ENCODE measurements at regions not wholly inside any gene's neighbourhood (a gene's known extent, or its start where the extent isn't known, plus 50 kb on each side); places are given as distances from the start of the nearest gene placed in this dataset.

- H3K4me1 Mint-ChIP-seq: no peaks in the 10 kb centered on the region
- POLR2A ChIA-PET: no interaction called here
- no peak overlapping the region for H3K4me3 Mint-ChIP-seq
- CTCF ChIA-PET: no interaction called here
- H3K9me3 Mint-ChIP-seq: no peaks in the 10 kb centered on the region
- no peaks in the 10 kb centered on the region for H3K36me3 Mint-ChIP-seq (ENCODE audit: low read depth)
- H3K27ac Mint-ChIP-seq: no peak overlapping the region
- DNase-seq: no peak
- H3K27me3 Mint-ChIP-seq: peaks cover 13% of the 10 kb centered on the region
Measured at GRCh38 chr3:182621435-182622240, 171.7 kb upstream of the ATP11B start.

- peaks cover 13% of the 10 kb centered on the region for H3K27me3 Mint-ChIP-seq
- ChIA-PET POLR2A (no interaction called here), CTCF (no interaction called here)
- H3K36me3 Mint-ChIP-seq (ENCODE audit: low read depth): no peaks in the 10 kb centered on the region
- no peaks in the 10 kb centered on the region for H3K9me3 Mint-ChIP-seq
- no peak for DNase-seq
- no peaks in the 10 kb centered on the region for H3K4me1 Mint-ChIP-seq
- no peak overlapping the region for H3K27ac Mint-ChIP-seq
- no peak overlapping the region for H3K4me3 Mint-ChIP-seq
Measured at GRCh38 chr3:182622241-182622545, 171.1 kb upstream of the ATP11B start.

- Mint-ChIP-seq H3K36me3 (ENCODE audit: low read depth) (no peaks in the 10 kb centered on the region), H3K4me3 (no peak overlapping the region), H3K9me3 (no peaks in the 10 kb centered on the region), H3K27ac (no peak overlapping the region), H3K4me1 (no peaks in the 10 kb centered on the region), H3K27me3 (peaks cover 8% of the 10 kb centered on the region)
- CTCF ChIA-PET: interaction anchor here (1.1 kb wide), 1 partner anchor 10 kb away, joined by 3 read pairs; no protein-coding TSS in a partner anchor
- no peak for DNase-seq
- POLR2A ChIA-PET: no interaction called here
Measured at GRCh38 chr3:182626484-182627467, 166.5 kb upstream of the ATP11B start.

- Mint-ChIP-seq H3K9me3 (no peaks in the 10 kb centered on the region), H3K27ac (no peak overlapping the region), H3K4me1 (no peaks in the 10 kb centered on the region), H3K27me3 (peaks cover 8% of the 10 kb centered on the region), H3K4me3 (no peak overlapping the region), H3K36me3 (ENCODE audit: low read depth) (no peaks in the 10 kb centered on the region)
- no peak for DNase-seq
- ChIA-PET POLR2A (no interaction called here), CTCF (no interaction called here)
Measured at GRCh38 chr3:182628531-182628930, 164.8 kb upstream of the ATP11B start.

- ChIA-PET POLR2A (no interaction called here), CTCF (interaction anchor here (0.5 kb wide), 1 partner anchor 1877 kb away, joined by 3 read pairs; no protein-coding TSS in a partner anchor)
- H3K27ac Mint-ChIP-seq: no peak overlapping the region
- DNase-seq: no peak
- H3K4me3 Mint-ChIP-seq: no peak overlapping the region
- no peaks in the 10 kb centered on the region for H3K4me1 Mint-ChIP-seq
- no peaks in the 10 kb centered on the region for H3K9me3 Mint-ChIP-seq
- H3K27me3 Mint-ChIP-seq: peaks cover 8% of the 10 kb centered on the region
- H3K36me3 Mint-ChIP-seq (ENCODE audit: low read depth): no peaks in the 10 kb centered on the region
Measured at GRCh38 chr3:182629521-182629920, 163.8 kb upstream of the ATP11B start.

- POLR2A ChIA-PET: no interaction called here
- no peak overlapping the region for H3K27ac Mint-ChIP-seq
- H3K36me3 Mint-ChIP-seq (ENCODE audit: low read depth): no peaks in the 10 kb centered on the region
- H3K4me1 Mint-ChIP-seq: no peaks in the 10 kb centered on the region
- H3K9me3 Mint-ChIP-seq: no peaks in the 10 kb centered on the region
- CTCF ChIA-PET: no interaction called here
- no peak overlapping the region for H3K4me3 Mint-ChIP-seq
- peaks cover 9% of the 10 kb centered on the region for H3K27me3 Mint-ChIP-seq
- no peak for DNase-seq
Measured at GRCh38 chr3:182631183-182632076, 161.9 kb upstream of the ATP11B start.

GRCh38 chr3:182632077-182632393 is 161.3 kb upstream of the ATP11B start:
- no peaks in the 10 kb centered on the region for H3K36me3 Mint-ChIP-seq (ENCODE audit: low read depth)
- POLR2A ChIA-PET: no interaction called here
- H3K4me1 Mint-ChIP-seq: no peaks in the 10 kb centered on the region
- H3K9me3 Mint-ChIP-seq: no peaks in the 10 kb centered on the region
- CTCF ChIA-PET: no interaction called here
- no peak overlapping the region for H3K4me3 Mint-ChIP-seq
- DNase-seq: no peak
- H3K27me3 Mint-ChIP-seq: peaks cover 10% of the 10 kb centered on the region
- no peak overlapping the region for H3K27ac Mint-ChIP-seq

- DNase-seq: no peak
- no peak overlapping the region for H3K4me3 Mint-ChIP-seq
- CTCF ChIA-PET: no interaction called here
- H3K27me3 Mint-ChIP-seq: peaks cover 10% of the 10 kb centered on the region
- no peaks in the 10 kb centered on the region for H3K36me3 Mint-ChIP-seq (ENCODE audit: low read depth)
- H3K27ac Mint-ChIP-seq: no peak overlapping the region
- H3K9me3 Mint-ChIP-seq: no peaks in the 10 kb centered on the region
- POLR2A ChIA-PET: no interaction called here
- H3K4me1 Mint-ChIP-seq: no peaks in the 10 kb centered on the region
Measured at GRCh38 chr3:182633186-182633585, 160.1 kb upstream of the ATP11B start.

- DNase-seq: no peak
- H3K4me1 Mint-ChIP-seq: no peaks in the 10 kb centered on the region
- H3K27ac Mint-ChIP-seq: no peak overlapping the region
- ChIA-PET POLR2A (no interaction called here), CTCF (interaction anchor here (0.6 to 0.9 kb wide), 2 partner anchors 10 to 931 kb away, joined by 3 read pairs; no protein-coding TSS in a partner anchor)
- no peak overlapping the region for H3K4me3 Mint-ChIP-seq
- no peaks in the 10 kb centered on the region for H3K36me3 Mint-ChIP-seq (ENCODE audit: low read depth)
- peaks cover 8% of the 10 kb centered on the region for H3K27me3 Mint-ChIP-seq
- H3K9me3 Mint-ChIP-seq: no peaks in the 10 kb centered on the region
Measured at GRCh38 chr3:182636646-182637045, 156.7 kb upstream of the ATP11B start.

GRCh38 chr3:182637350-182638110 is 155.8 kb upstream of the ATP11B start:
- Mint-ChIP-seq H3K27ac (no peak overlapping the region), H3K9me3 (no peaks in the 10 kb centered on the region), H3K4me1 (no peaks in the 10 kb centered on the region), H3K4me3 (no peak overlapping the region), H3K27me3 (peaks cover 8% of the 10 kb centered on the region), H3K36me3 (ENCODE audit: low read depth) (no peaks in the 10 kb centered on the region)
- CTCF ChIA-PET: interaction anchor here (0.9 kb wide), 1 partner anchor 11 kb away, joined by 3 read pairs; no protein-coding TSS in a partner anchor
- no peak for DNase-seq
- POLR2A ChIA-PET: no interaction called here

GRCh38 chr3:182644013-182644412 is 149.3 kb upstream of the ATP11B start:
- no peaks in the 10 kb centered on the region for H3K9me3 Mint-ChIP-seq
- H3K27me3 Mint-ChIP-seq: peaks cover 7% of the 10 kb centered on the region
- no peak overlapping the region for H3K4me3 Mint-ChIP-seq
- no peaks in the 10 kb centered on the region for H3K4me1 Mint-ChIP-seq
- POLR2A ChIA-PET: no interaction called here
- CTCF ChIA-PET: interaction anchor here (0.6 kb wide), 1 partner anchor 119 kb away, joined by 4 read pairs; no protein-coding TSS in a partner anchor
- H3K27ac Mint-ChIP-seq: no peak overlapping the region
- H3K36me3 Mint-ChIP-seq (ENCODE audit: low read depth): no peaks in the 10 kb centered on the region
- no peak for DNase-seq

- no peak overlapping the region for H3K4me3 Mint-ChIP-seq
- CTCF ChIA-PET: no interaction called here
- H3K27ac Mint-ChIP-seq: no peak overlapping the region
- no peak for DNase-seq
- POLR2A ChIA-PET: no interaction called here
- H3K4me1 Mint-ChIP-seq: no peaks in the 10 kb centered on the region
- no peaks in the 10 kb centered on the region for H3K36me3 Mint-ChIP-seq (ENCODE audit: low read depth)
- peaks cover 7% of the 10 kb centered on the region for H3K27me3 Mint-ChIP-seq
- H3K9me3 Mint-ChIP-seq: no peaks in the 10 kb centered on the region
Measured at GRCh38 chr3:182644790-182645433, 148.4 kb upstream of the ATP11B start.

Data from activated CD4-positive, alpha-beta T cell treated with anti-CD3 and anti-CD28 coated beads, Interleukin-2, amount 10 ng/mL, durations not matched to agents 7 days and 5 days (primary cell).